ENCODE measurements at regions not wholly inside any gene's neighbourhood (a gene's known extent, or its start where the extent isn't known, plus 50 kb on each side); places are given as distances from the start of the nearest gene placed in this dataset.

- TF ChIP-seq, protein P1, sequence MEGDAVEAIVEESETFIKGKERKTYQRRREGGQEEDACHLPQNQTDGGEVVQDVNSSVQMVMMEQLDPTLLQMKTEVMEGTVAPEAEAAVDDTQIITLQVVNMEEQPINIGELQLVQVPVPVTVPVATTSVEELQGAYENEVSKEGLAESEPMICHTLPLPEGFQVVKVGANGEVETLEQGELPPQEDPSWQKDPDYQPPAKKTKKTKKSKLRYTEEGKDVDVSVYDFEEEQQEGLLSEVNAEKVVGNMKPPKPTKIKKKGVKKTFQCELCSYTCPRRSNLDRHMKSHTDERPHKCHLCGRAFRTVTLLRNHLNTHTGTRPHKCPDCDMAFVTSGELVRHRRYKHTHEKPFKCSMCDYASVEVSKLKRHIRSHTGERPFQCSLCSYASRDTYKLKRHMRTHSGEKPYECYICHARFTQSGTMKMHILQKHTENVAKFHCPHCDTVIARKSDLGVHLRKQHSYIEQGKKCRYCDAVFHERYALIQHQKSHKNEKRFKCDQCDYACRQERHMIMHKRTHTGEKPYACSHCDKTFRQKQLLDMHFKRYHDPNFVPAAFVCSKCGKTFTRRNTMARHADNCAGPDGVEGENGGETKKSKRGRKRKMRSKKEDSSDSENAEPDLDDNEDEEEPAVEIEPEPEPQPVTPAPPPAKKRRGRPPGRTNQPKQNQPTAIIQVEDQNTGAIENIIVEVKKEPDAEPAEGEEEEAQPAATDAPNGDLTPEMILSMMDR (conservative IDR thresholded peaks at IDR 0.05; ENCODE audit: low read depth, low read length), result no peak
Measured at GRCh38 chr9:85397005-85397404, 344.7 kb downstream of the AGTPBP1 start.

GRCh38 chr9:85392260-85392659 is 349.5 kb downstream of the AGTPBP1 start:
- no peak for DNase-seq (ENCODE audit: low read depth)
- TF ChIP-seq, protein P1 (conservative IDR thresholded peaks at IDR 0.05; ENCODE audit: low read depth, low read length), result no peak
- H3K4me3 ChIP-seq (ENCODE audit: low read depth, low read length), result no peak overlapping the region

More at GRCh38 chr9:85397005-85397404, 344.7 kb downstream of the AGTPBP1 start:
- H3K4me3 ChIP-seq (ENCODE audit: low read depth, low read length), result no peak overlapping the region
- no peak for DNase-seq (ENCODE audit: low read depth)

- H3K4me3 ChIP-seq (ENCODE audit: low read depth, low read length), result no peak overlapping the region
- TF ChIP-seq, protein P1 (conservative IDR thresholded peaks at IDR 0.05; ENCODE audit: low read depth, low read length), result no peak
- no peak for DNase-seq (ENCODE audit: low read depth)
Measured at GRCh38 chr9:85377731-85378289, 363.9 kb downstream of the AGTPBP1 start.

- DNase-seq (ENCODE audit: low read depth), result no peak
- TF ChIP-seq, protein P1 (conservative IDR thresholded peaks at IDR 0.05; ENCODE audit: low read depth, low read length), result no peak
- H3K4me3 ChIP-seq (ENCODE audit: low read depth, low read length), result no peak overlapping the region
Measured at GRCh38 chr9:85368781-85369180, 373.0 kb downstream of the AGTPBP1 start.

DNA sequence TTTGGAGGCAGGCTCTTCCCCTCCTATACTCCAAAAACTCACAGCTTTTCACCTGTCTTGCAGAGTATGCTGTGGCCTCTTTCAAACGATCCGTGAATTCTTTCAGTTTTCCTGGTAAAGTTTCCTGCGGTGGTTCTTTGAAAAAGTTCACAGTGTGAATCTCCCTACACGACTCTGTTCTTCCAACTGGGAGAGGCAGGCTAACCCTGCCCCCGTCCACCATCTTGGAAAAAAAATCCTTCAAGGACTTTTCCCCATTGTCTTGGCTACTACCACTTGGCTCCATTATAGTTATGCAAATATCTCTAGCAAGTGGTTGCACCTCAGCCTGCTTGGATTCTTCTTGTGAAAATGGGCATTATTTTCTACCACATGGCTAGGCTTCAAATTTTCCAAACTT is 382.6 kb downstream of the AGTPBP1 start:
- no peak overlapping the region for H3K4me3 ChIP-seq (ENCODE audit: low read depth, low read length)
- DNase-seq (ENCODE audit: low read depth), result no peak
- TF ChIP-seq, protein P1 (conservative IDR thresholded peaks at IDR 0.05; ENCODE audit: low read depth, low read length), result no peak

DNA sequence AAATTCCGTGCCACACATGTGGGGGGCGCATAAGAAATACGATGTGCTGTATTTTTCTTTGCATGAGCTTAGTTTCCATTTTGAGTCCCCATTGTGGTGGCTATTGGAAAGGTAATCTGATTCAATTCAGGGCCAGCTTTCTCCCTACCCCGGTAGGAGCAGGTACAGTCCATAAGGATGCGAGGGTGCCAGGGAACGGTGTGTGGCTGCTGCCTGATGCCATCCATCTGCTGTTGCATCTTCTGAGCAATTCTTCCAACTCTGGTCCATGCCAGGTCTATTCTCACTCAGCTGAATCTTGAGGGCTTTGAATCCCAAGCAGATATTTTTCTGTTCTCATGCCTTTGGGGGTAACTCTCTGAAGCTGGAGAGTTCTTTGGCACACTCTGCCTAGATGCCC is 392.7 kb downstream of the AGTPBP1 start:
- no peak for DNase-seq (ENCODE audit: low read depth)
- TF ChIP-seq, protein P1 (conservative IDR thresholded peaks at IDR 0.05; ENCODE audit: low read depth, low read length), result no peak
- no peak overlapping the region for H3K4me3 ChIP-seq (ENCODE audit: low read depth, low read length)

- no peak for DNase-seq (ENCODE audit: low read depth)
- no peak overlapping the region for H3K4me3 ChIP-seq (ENCODE audit: low read depth, low read length)
- TF ChIP-seq, protein P1 (conservative IDR thresholded peaks at IDR 0.05; ENCODE audit: low read depth, low read length), result no peak
Measured at GRCh38 chr9:85347541-85347940, 394.2 kb downstream of the AGTPBP1 start.

Measured in choroid plexus epithelial cell (primary cell).